ENCODE measurements at regions not wholly inside any gene's neighbourhood (a gene's known extent, or its start where the extent isn't known, plus 50 kb on each side); places are given as distances from the start of the nearest gene placed in this dataset.

- no peak for TF ChIP-seq CTCF (IDR thresholded peaks at IDR 0.05; ENCODE audit: low read depth, low read length)
- H3K36me3 ChIP-seq: peaks cover 5% of the 10 kb centered on the region
- no peaks in the 10 kb centered on the region for H3K4me1 ChIP-seq
- peaks cover 3% of the 10 kb centered on the region for H3K9me3 ChIP-seq
- no peak overlapping the region for H3K4me3 ChIP-seq (ENCODE audit: low read depth, low read length)
- H3K27me3 ChIP-seq: no peaks in the 10 kb centered on the region
- DNase-seq: no peak
Measured at GRCh38 chr7:16113058-16113457, 308.3 kb downstream of the CRPPA start.

DNA sequence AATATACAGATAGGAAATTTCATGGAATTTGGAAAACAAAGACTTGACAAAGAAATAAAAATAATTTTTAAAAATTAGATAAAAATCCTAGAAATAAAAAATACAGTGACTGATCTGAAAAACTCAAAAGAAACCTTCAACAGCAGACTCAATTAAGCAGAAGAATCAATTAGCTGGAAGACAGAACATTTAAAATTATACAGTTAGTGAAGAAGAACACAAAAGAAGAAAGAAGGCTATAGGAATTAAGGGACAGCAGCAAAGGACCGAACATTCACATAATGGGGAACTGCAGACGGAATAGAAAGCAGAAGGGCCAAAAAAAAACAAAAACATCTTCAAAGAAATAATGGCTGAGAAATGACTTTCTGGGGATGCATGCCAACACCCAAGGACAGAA is 314.5 kb downstream of the CRPPA start:
- H3K4me3 ChIP-seq (ENCODE audit: low read depth, low read length): no peak overlapping the region
- TF ChIP-seq CTCF (IDR thresholded peaks at IDR 0.05; ENCODE audit: low read depth, low read length): no peak

DNA sequence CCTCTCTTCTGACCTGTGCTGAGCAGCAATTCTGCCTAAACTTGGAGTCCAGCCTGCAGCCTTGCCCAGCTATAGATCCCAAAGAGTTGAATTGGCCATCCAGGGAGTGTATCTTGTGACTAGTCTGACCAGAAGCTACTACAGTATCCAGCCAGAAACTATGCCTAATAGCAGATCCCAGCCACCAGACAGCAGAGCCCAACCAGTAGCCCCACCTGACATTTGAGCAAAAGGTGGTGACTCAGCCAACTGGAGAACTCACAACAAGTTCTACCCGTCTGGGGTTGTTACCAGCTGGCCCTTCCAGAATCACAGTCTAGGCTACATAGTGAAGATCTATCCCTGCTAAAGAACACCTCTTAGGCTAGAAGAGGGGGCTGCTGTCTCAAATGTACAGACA is 315.0 kb downstream of the CRPPA start:
- H3K36me3 ChIP-seq: no peaks in the 10 kb centered on the region
- no peaks in the 10 kb centered on the region for H3K4me1 ChIP-seq
- no peak for DNase-seq
- H3K27me3 ChIP-seq: no peaks in the 10 kb centered on the region
- TF ChIP-seq CTCF (IDR thresholded peaks at IDR 0.05; ENCODE audit: low read depth, low read length): no peak
- no peak overlapping the region for H3K4me3 ChIP-seq (ENCODE audit: low read depth, low read length)
- H3K9me3 ChIP-seq: no peaks in the 10 kb centered on the region; the same call in 1 of the 2 replicates

More for the DNA sequence above, 314.5 kb downstream of the CRPPA start:
- Histone ChIP-seq H3K27me3 (no peaks in the 10 kb centered on the region), H3K36me3 (no peaks in the 10 kb centered on the region), H3K9me3 (no peaks in the 10 kb centered on the region; the same call in 1 of the 2 replicates), H3K4me1 (no peaks in the 10 kb centered on the region)
- no peak for DNase-seq

DNA sequence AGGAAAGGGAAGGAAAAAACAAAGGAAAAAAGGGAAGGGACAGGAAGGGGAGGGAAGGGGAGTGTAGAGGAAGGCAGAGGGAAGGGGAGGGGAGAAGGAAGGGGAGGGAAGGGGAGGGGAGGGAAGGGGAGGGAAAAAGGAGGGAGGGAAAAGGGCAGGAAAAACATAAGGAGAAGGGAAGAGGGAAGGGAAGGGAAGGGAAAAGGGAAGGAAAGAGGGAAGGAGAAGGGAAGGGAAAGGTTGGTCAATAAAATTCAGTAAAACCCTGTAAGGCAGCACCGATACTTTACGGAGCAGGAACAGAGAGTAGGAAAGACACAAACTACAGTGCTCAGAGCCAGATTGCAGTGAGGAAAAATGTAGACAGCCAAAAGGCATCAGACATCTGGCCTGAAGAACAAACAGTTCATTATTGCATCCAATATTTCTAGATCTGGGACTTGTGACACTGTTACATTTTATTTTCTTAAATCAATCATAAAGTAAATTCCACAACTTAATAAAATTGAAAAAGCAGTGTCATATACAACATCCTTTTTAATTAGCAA is 322.0 kb downstream of the CRPPA start:
- H3K27me3 ChIP-seq: no peaks in the 10 kb centered on the region
- no peak for TF ChIP-seq CTCF (IDR thresholded peaks at IDR 0.05; ENCODE audit: low read depth, low read length)
- no peak overlapping the region for H3K4me3 ChIP-seq (ENCODE audit: low read depth, low read length)

DNA sequence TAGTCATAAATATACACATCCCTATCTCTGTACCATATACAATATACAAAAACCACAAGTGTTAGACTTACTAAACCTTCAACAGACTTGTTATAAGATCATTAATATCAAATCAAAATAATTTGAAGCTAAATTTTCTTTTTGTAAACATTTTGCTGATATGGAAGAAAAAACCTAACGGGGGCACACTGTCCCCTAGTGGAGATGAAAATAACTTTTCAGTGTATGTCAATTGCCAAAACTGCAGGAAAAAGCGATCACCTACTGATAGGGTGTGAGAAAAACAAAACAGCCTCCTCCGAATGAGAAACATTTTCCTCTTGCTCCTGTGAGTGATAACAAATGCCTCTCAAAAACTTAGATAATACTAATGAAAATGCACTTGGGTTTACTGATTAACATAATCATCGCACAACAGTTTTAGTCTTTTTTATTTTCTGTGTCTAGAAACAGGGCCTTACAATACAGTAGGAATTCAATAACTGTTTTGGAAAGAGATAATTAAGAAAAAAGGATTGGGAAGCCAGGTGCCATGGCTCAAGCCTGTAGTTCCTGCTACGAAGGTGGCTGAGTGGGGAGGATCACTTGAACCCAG is 322.7 kb downstream of the CRPPA start:
- DNase-seq: no peak
- TF ChIP-seq CTCF (IDR thresholded peaks at IDR 0.05; ENCODE audit: low read depth, low read length): peak; percentile 71
- Histone ChIP-seq H3K36me3 (no peaks in the 10 kb centered on the region), H3K27me3 (no peaks in the 10 kb centered on the region), H3K9me3 (no peaks in the 10 kb centered on the region), H3K4me3 (ENCODE audit: low read depth, low read length) (no peak overlapping the region), H3K4me1 (no peaks in the 10 kb centered on the region)

More for the DNA sequence above, 322.0 kb downstream of the CRPPA start:
- H3K36me3 ChIP-seq: no peaks in the 10 kb centered on the region
- no peak for DNase-seq
- H3K9me3 ChIP-seq: no peaks in the 10 kb centered on the region
- H3K4me1 ChIP-seq: no peaks in the 10 kb centered on the region

DNA sequence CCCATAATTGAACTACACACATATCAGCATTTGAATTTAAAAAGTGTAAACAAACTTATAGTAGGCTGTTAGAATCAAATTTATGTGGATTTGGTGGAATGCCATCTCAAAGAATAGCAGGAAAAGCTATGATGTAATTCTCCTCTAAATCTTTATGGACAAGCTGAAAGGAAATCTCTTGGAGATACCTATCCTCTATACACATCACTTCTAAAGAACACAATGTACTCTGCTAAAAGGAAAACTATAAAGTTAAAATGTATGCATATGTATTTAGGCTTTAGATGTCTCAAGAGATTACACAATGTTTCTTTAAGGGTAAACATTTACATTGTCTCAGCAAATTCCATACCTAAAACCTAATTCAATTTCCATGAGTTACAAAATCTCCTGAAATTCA is 323.3 kb downstream of the CRPPA start:
- no peaks in the 10 kb centered on the region for H3K4me1 ChIP-seq
- no peaks in the 10 kb centered on the region for H3K27me3 ChIP-seq
- H3K4me3 ChIP-seq (ENCODE audit: low read depth, low read length): no peak overlapping the region
- no peaks in the 10 kb centered on the region for H3K9me3 ChIP-seq
- H3K36me3 ChIP-seq: no peaks in the 10 kb centered on the region
- no peak for DNase-seq
- TF ChIP-seq CTCF (IDR thresholded peaks at IDR 0.05; ENCODE audit: low read depth, low read length): no peak

Measured in BE2C (cell line).